ENCODE measurements at regions not wholly inside any gene's neighbourhood (a gene's known extent, or its start where the extent isn't known, plus 50 kb on each side); places are given as distances from the start of the nearest gene placed in this dataset.
A peak's percentile ranks its signal among the peaks of the same experiment; 100 is the strongest.
"Not testable (repeated sequence)": the region's sequence is repeated elsewhere in the genome, so short reads cannot be mapped to it uniquely, and the experiment has no call there.

DNA sequence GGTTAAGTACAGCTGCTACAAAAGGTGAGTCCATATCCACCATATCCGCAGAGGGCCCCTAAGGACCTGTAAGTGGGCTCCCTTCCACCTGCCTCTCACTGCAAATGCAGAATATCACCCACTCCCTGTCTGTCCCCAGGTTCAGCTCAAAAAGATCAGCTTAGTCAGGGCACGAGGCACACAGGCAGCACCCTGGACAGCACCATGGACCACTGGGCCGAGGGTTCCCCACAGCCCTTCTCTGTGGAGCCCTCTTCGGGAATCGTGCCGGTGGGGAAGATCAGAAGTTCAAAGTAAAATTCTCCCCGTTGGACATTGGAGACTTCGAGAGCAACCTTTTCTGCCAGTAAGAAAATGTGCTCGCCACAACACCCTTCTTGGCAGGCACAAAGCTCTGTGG lies 85.0 kb upstream of the NBPF12 start:
- H3K79me2 ChIP-seq (ENCODE audit: control insufficient read depth, insufficient read depth, low read length); H3K4me3 ChIP-seq; H3K36me3 ChIP-seq (ENCODE audit: control insufficient read depth, insufficient read depth, low read length); H2AFZ ChIP-seq (ENCODE audit: low read depth, low read length); H3K27me3 ChIP-seq (ENCODE audit: control insufficient read depth in 2 of 2, insufficient read depth in 2 of 2, low read length in 2 of 2); H3K4me1 ChIP-seq (replicated peaks in 1 of 2; ENCODE audit: control insufficient read depth in 2 of 2, insufficient read depth in 2 of 2, low read length in 2 of 2); H3K9ac ChIP-seq (ENCODE audit: insufficient read depth in 1 of 2, low read depth in 2 of 2, low read length in 2 of 2); FAIRE-seq; BruUV-seq (replicated peaks); H3K9me3 ChIP-seq (replicated peaks; ENCODE audit: control insufficient read depth, insufficient read depth, low read depth, low read length); H3K4me2 ChIP-seq (ENCODE audit: insufficient read depth, low read length); intact Hi-C loops (cut with micrococcal nuclease); H3K9me1 ChIP-seq (ENCODE audit: control insufficient read depth, insufficient read depth, low read length); H3K27ac ChIP-seq (ENCODE audit: extremely low read depth, low read depth, low read length); H4K20me1 ChIP-seq (replicated peaks; ENCODE audit: control insufficient read depth, insufficient read depth, low read length); CTCF ChIA-PET (ENCODE audit: low intra/inter-chr PET ratio); in situ Hi-C loops (cut with MboI): not testable (repeated sequence)
- peak in 1 of 4 experiments; percentile 21 for DNase-seq (ENCODE audit: extremely low read depth in 1 of 4, low spot score in 3 of 4)
- 6% methylated on average over 6 of the region's 9 CpGs for WGBS (ENCODE audit: insufficient coverage, low coverage, missing lambda C conversion rate)
- peak; percentile 71 for ATAC-seq
- POLR2A ChIA-PET: interaction anchor here (0.6 kb wide), 1 partner anchor 389 kb away, joined by 3 read pairs; the partner anchor contains the start of gene CHD1L
- TF ChIP-seq, protein P1, sequence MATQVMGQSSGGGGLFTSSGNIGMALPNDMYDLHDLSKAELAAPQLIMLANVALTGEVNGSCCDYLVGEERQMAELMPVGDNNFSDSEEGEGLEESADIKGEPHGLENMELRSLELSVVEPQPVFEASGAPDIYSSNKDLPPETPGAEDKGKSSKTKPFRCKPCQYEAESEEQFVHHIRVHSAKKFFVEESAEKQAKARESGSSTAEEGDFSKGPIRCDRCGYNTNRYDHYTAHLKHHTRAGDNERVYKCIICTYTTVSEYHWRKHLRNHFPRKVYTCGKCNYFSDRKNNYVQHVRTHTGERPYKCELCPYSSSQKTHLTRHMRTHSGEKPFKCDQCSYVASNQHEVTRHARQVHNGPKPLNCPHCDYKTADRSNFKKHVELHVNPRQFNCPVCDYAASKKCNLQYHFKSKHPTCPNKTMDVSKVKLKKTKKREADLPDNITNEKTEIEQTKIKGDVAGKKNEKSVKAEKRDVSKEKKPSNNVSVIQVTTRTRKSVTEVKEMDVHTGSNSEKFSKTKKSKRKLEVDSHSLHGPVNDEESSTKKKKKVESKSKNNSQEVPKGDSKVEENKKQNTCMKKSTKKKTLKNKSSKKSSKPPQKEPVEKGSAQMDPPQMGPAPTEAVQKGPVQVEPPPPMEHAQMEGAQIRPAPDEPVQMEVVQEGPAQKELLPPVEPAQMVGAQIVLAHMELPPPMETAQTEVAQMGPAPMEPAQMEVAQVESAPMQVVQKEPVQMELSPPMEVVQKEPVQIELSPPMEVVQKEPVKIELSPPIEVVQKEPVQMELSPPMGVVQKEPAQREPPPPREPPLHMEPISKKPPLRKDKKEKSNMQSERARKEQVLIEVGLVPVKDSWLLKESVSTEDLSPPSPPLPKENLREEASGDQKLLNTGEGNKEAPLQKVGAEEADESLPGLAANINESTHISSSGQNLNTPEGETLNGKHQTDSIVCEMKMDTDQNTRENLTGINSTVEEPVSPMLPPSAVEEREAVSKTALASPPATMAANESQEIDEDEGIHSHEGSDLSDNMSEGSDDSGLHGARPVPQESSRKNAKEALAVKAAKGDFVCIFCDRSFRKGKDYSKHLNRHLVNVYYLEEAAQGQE (IDR thresholded peaks at IDR 0.05; ENCODE audit: borderline replicate concordance): peak; percentile 92
- TF ChIP-seq, protein P1 (CRISPR knock-in tag; IDR thresholded peaks at IDR 0.05; ENCODE audit: low read depth): 0 out of 2 replicates have a peak, but pooled peaks have one; percentile 36
- peak; percentile 77 for TF ChIP-seq EHMT2 (IDR thresholded peaks at IDR 0.05)

Data from K562 (cell line).